Fibroblast of the aortic adventitia (primary cell): ENCODE measurements at regions not wholly inside any gene's neighbourhood (a gene's known extent, or its start where the extent isn't known, plus 50 kb on each side); places are given as distances from the start of the nearest gene placed in this dataset.

Experiments
- DNase-seq: peaks from one replicate; pipeline ENCODE4 v3.0.0-alpha.2; 2010; ENCODE audit warnings: low read depth
- H3K4me3 ChIP-seq: 2 replicates; pipeline ENCODE4 v1.5.1; 2011; ENCODE audit warnings: low read depth, mild to moderate bottlenecking, control low read depth, low read length, moderate library complexity
- CTCF ChIP-seq: IDR thresholded peaks from 2 replicates; pipeline ENCODE4 v1.5.1; 2011; ENCODE audit warnings: mild to moderate bottlenecking, low read length, control low read depth, inconsistent platforms; ENCODE audit not compliant: insufficient read depth

- H3K4me3 ChIP-seq, result no peak overlapping the region
- DNase-seq, result no peak
- TF ChIP-seq CTCF, result no peak
Measured at GRCh38 chr6:168388641-168389633, 52.0 kb upstream of the SMOC2 start.

DNA sequence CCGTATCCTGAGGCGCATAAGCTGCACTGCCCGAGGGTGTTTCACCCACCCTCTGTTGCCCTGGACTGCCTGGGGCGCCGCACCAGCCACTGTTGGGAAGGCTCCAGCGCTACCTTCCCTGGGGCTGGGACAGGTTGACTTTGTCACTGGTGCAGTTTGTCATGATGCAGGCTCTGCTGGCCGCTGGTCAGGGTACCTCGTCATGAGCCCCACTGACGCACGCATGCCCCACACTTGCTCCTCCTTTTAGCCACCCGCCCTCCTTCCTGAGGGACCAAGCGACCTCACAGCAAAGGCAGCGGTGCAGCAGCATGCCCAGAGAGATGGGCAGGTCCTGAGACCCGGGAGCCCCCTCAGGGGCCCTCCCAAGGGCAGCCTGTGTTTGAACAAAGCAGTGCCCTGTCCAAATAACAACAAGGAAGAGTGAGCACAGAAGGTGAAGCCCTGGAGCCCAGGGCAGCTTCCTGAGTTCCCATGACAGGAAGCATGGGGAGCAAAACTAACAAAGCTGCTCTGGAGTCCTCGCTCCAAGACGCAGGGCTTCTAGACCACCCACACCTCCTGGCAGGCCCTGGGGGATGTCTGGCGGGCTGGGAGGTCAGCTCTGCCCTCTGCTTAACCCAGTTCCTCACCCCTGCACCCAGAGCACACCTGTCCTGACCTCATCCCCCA, 50.1 kb upstream of the SMOC2 start:
- no peak for DNase-seq
- no peak for TF ChIP-seq CTCF
- no peak overlapping the region for H3K4me3 ChIP-seq
